HUES64 (cell line): ENCODE measurements at regions not wholly inside any gene's neighbourhood (a gene's known extent, or its start where the extent isn't known, plus 50 kb on each side); places are given as distances from the start of the nearest gene placed in this dataset.

ENCODE experiments used
- H3K27ac ChIP-seq: 2 replicates; pipeline ENCODE4 v1.7.0; 2013; ENCODE audit warnings: low read depth, low read length, inconsistent platforms
- H3K27me3 ChIP-seq: 2 replicates; pipeline ENCODE4 v1.6.1; 2013; ENCODE audit warnings: mild to moderate bottlenecking, low read length; ENCODE audit not compliant: insufficient read depth
- H3K36me3 ChIP-seq: 2 replicates; pipeline ENCODE4 v1.6.1; 2013; ENCODE audit warnings: mild to moderate bottlenecking, low read length; ENCODE audit not compliant: insufficient read depth
- H3K4me1 ChIP-seq: 2 replicates; pipeline ENCODE4 v1.6.1; 2013; ENCODE audit warnings: mild to moderate bottlenecking, low read length, moderate library complexity; ENCODE audit not compliant: insufficient read depth
- H3K4me3 ChIP-seq: 2 replicates; pipeline ENCODE4 v1.5.1; 2013; ENCODE audit warnings: mild to moderate bottlenecking, low read length, moderate library complexity
- H3K9ac ChIP-seq: 2 replicates; pipeline ENCODE4 v1.6.1; 2013; ENCODE audit warnings: mild to moderate bottlenecking, low read depth, low read length
- H3K9me3 ChIP-seq: 2 replicates; pipeline ENCODE4 v1.6.1; 2013; ENCODE audit warnings: low read depth, low read length; ENCODE audit not compliant: insufficient read depth
- WGBS: fragments of 150-250, 120-280 bp; methylation state at CpG from one replicate; pipeline ENCODE4 v1.1.7; 2013; ENCODE audit warnings: missing lambda C conversion rate; 5-methylcytosine and 5-hydroxymethylcytosine counted together

- WGBS, result 94% methylated on average over 6 of the region's 6 CpGs
- Histone ChIP-seq H3K4me1 (no peaks in the 10 kb centered on the region), H3K9me3 (no peaks in the 10 kb centered on the region), H3K27ac (no peak overlapping the region), H3K36me3 (no peaks in the 10 kb centered on the region), H3K27me3 (no peaks in the 10 kb centered on the region), H3K9ac (no peak overlapping the region), H3K4me3 (no peak overlapping the region)
These were observed 123.0 kb downstream of the LYPLAL1 start for GRCh38 chr1:219296430-219297355.

- Histone ChIP-seq H3K4me3 (no peak overlapping the region), H3K36me3 (no peaks in the 10 kb centered on the region), H3K9ac (no peak overlapping the region), H3K27me3 (no peaks in the 10 kb centered on the region), H3K4me1 (no peaks in the 10 kb centered on the region), H3K9me3 (no peaks in the 10 kb centered on the region), H3K27ac (no peak overlapping the region)
These were observed 120.6 kb downstream of the LYPLAL1 start for GRCh38 chr1:219294251-219294650.

GRCh38 chr1:219293410-219293809, 119.7 kb downstream of the LYPLAL1 start:
- Histone ChIP-seq H3K4me1 (no peaks in the 10 kb centered on the region), H3K27me3 (no peaks in the 10 kb centered on the region), H3K27ac (no peak overlapping the region), H3K4me3 (no peak overlapping the region), H3K9ac (no peak overlapping the region), H3K36me3 (no peaks in the 10 kb centered on the region), H3K9me3 (no peaks in the 10 kb centered on the region)
- 97% methylated on average over 2 of the region's 3 CpGs for WGBS

GRCh38 chr1:219292999-219293398, 119.3 kb downstream of the LYPLAL1 start:
- Histone ChIP-seq H3K36me3 (no peaks in the 10 kb centered on the region), H3K9ac (no peak overlapping the region), H3K4me3 (no peak overlapping the region), H3K27me3 (no peaks in the 10 kb centered on the region), H3K9me3 (no peaks in the 10 kb centered on the region), H3K27ac (no peak overlapping the region), H3K4me1 (no peaks in the 10 kb centered on the region)
- WGBS, result 99% methylated on average over 3 of the region's 3 CpGs

- no peaks in the 10 kb centered on the region for H3K36me3 ChIP-seq
- H3K9me3 ChIP-seq, result no peaks in the 10 kb centered on the region
- no peaks in the 10 kb centered on the region for H3K4me1 ChIP-seq
- no peak overlapping the region for H3K9ac ChIP-seq
- no peak overlapping the region for H3K27ac ChIP-seq
- no peak overlapping the region for H3K4me3 ChIP-seq
- H3K27me3 ChIP-seq, result no peaks in the 10 kb centered on the region
These were observed 118.7 kb downstream of the LYPLAL1 start for GRCh38 chr1:219292341-219292740.

- H3K36me3 ChIP-seq, result no peaks in the 10 kb centered on the region
- H3K4me3 ChIP-seq, result no peak overlapping the region
- 93% methylated on average over 4 of the region's 6 CpGs for WGBS
- no peaks in the 10 kb centered on the region for H3K4me1 ChIP-seq
- no peaks in the 10 kb centered on the region for H3K27me3 ChIP-seq
- no peak overlapping the region for H3K9ac ChIP-seq
- H3K27ac ChIP-seq, result no peak overlapping the region
- H3K9me3 ChIP-seq, result no peaks in the 10 kb centered on the region
These were observed 115.5 kb downstream of the LYPLAL1 start for GRCh38 chr1:219289171-219289570.

GRCh38 chr1:219283541-219283940, 109.9 kb downstream of the LYPLAL1 start:
- Histone ChIP-seq H3K27me3 (no peaks in the 10 kb centered on the region), H3K27ac (no peak overlapping the region), H3K9ac (no peak overlapping the region), H3K4me1 (no peaks in the 10 kb centered on the region), H3K4me3 (no peak overlapping the region), H3K36me3 (no peaks in the 10 kb centered on the region), H3K9me3 (no peaks in the 10 kb centered on the region)

GRCh38 chr1:219281831-219282230, 108.2 kb downstream of the LYPLAL1 start:
- Histone ChIP-seq H3K4me1 (no peaks in the 10 kb centered on the region), H3K4me3 (no peak overlapping the region), H3K27me3 (no peaks in the 10 kb centered on the region), H3K9ac (no peak overlapping the region), H3K9me3 (no peaks in the 10 kb centered on the region), H3K27ac (no peak overlapping the region), H3K36me3 (no peaks in the 10 kb centered on the region)
- 95% methylated on average over 2 of the region's 2 CpGs for WGBS

- no peak overlapping the region for H3K27ac ChIP-seq
- H3K4me1 ChIP-seq, result no peaks in the 10 kb centered on the region
- H3K4me3 ChIP-seq, result no peak overlapping the region
- no peak overlapping the region for H3K9ac ChIP-seq
- no peaks in the 10 kb centered on the region for H3K27me3 ChIP-seq
- H3K36me3 ChIP-seq, result no peaks in the 10 kb centered on the region
- no peaks in the 10 kb centered on the region for H3K9me3 ChIP-seq
- 89% methylated on average over 6 of the region's 6 CpGs for WGBS
These were observed 105.5 kb downstream of the LYPLAL1 start for GRCh38 chr1:219279017-219279770.

GRCh38 chr1:219278288-219278687, 104.6 kb downstream of the LYPLAL1 start:
- no peak overlapping the region for H3K27ac ChIP-seq

GRCh38 chr1:219277304-219278105, 103.8 kb downstream of the LYPLAL1 start:
- no peak overlapping the region for H3K27ac ChIP-seq
- 96% methylated on average over 2 of the region's 2 CpGs for WGBS
- H3K4me3 ChIP-seq, result no peak overlapping the region

More at GRCh38 chr1:219278288-219278687, 104.6 kb downstream of the LYPLAL1 start:
- H3K9me3 ChIP-seq, result no peaks in the 10 kb centered on the region
- H3K36me3 ChIP-seq, result no peaks in the 10 kb centered on the region
- no peak overlapping the region for H3K4me3 ChIP-seq
- H3K4me1 ChIP-seq, result no peaks in the 10 kb centered on the region
- no peaks in the 10 kb centered on the region for H3K27me3 ChIP-seq
- 100% methylated on average over 1 of the region's 1 CpG for WGBS
- H3K9ac ChIP-seq, result no peak overlapping the region

More at GRCh38 chr1:219277304-219278105, 103.8 kb downstream of the LYPLAL1 start:
- H3K9ac ChIP-seq, result no peak overlapping the region
- H3K4me1 ChIP-seq, result no peaks in the 10 kb centered on the region
- no peaks in the 10 kb centered on the region for H3K36me3 ChIP-seq
- H3K27me3 ChIP-seq, result no peaks in the 10 kb centered on the region
- H3K9me3 ChIP-seq, result no peaks in the 10 kb centered on the region
